ENCODE measurements at regions not wholly inside any gene's neighbourhood (a gene's known extent, or its start where the extent isn't known, plus 50 kb on each side); places are given as distances from the start of the nearest gene placed in this dataset.

- TF ChIP-seq SMAD3 (CRISPR knock-in tag; IDR thresholded peaks at IDR 0.05; ENCODE audit: borderline replicate concordance), result no peak
- no peak for TF ChIP-seq CTCF (IDR thresholded peaks at IDR 0.05)
- TF ChIP-seq AFF4 (CRISPR knock-in tag; IDR thresholded peaks at IDR 0.05; ENCODE audit: borderline replicate concordance), result no peak
- TF ChIP-seq ZNF232 (CRISPR knock-in tag; IDR thresholded peaks at IDR 0.05), result no peak
- no peak for TF ChIP-seq MAX (CRISPR knock-in tag; IDR thresholded peaks at IDR 0.05)
- no peak for TF ChIP-seq CBFB (CRISPR knock-in tag; IDR thresholded peaks at IDR 0.05; ENCODE audit: low read depth)
- no peak for TF ChIP-seq KAT7 (CRISPR knock-in tag; IDR thresholded peaks at IDR 0.05; ENCODE audit: borderline replicate concordance)
- TF ChIP-seq PREB (CRISPR knock-in tag; IDR thresholded peaks at IDR 0.05; ENCODE audit: borderline replicate concordance), result no peak
- no peak for TF ChIP-seq ATF3 (CRISPR knock-in tag; conservative IDR thresholded peaks at IDR 0.05)
- no peak for TF ChIP-seq ESRRA (CRISPR knock-in tag; IDR thresholded peaks at IDR 0.05; ENCODE audit: borderline replicate concordance)
- no peak for TF ChIP-seq ELF4 (CRISPR knock-in tag; IDR thresholded peaks at IDR 0.05; ENCODE audit: low read depth)
- TF ChIP-seq ZNF263 (CRISPR knock-in tag; IDR thresholded peaks at IDR 0.05; ENCODE audit: low read depth), result no peak
- no peak for TF ChIP-seq MXD4 (CRISPR knock-in tag; IDR thresholded peaks at IDR 0.05; ENCODE audit: borderline replicate concordance)
- TF ChIP-seq SP1 (CRISPR knock-in tag; conservative IDR thresholded peaks at IDR 0.05), result no peak
Observed at GRCh38 chr6:145562771-145563615, 172.3 kb downstream of the EPM2A start.

Measured in WTC11 (cell line).